ENCODE measurements at regions not wholly inside any gene's neighbourhood (a gene's known extent, or its start where the extent isn't known, plus 50 kb on each side); places are given as distances from the start of the nearest gene placed in this dataset.

GRCh38 chr6:87806635-87807034, 104.6 kb upstream of the AKIRIN2 start:
- DNase-seq (ENCODE audit: low read depth), result no peak

- no peak for DNase-seq (ENCODE audit: low read depth)
Observed at GRCh38 chr6:87806099-87806498, 104.1 kb upstream of the AKIRIN2 start.

- DNase-seq (ENCODE audit: low read depth), result no peak
Observed at GRCh38 chr6:87803791-87804190, 101.8 kb upstream of the AKIRIN2 start.

GRCh38 chr6:87799651-87800050, 97.6 kb upstream of the AKIRIN2 start:
- no peak for DNase-seq (ENCODE audit: low read depth)

- DNase-seq (ENCODE audit: low read depth), result no peak
Observed at GRCh38 chr6:87798393-87799278, 96.6 kb upstream of the AKIRIN2 start.

GRCh38 chr6:87794922-87795885, 93.2 kb upstream of the AKIRIN2 start:
- DNase-seq (ENCODE audit: low read depth), result no peak

GRCh38 chr6:87793315-87793714, 91.3 kb upstream of the AKIRIN2 start:
- no peak for DNase-seq (ENCODE audit: low read depth)

- DNase-seq (ENCODE audit: low read depth), result no peak
Observed at GRCh38 chr6:87791982-87792381, 89.9 kb upstream of the AKIRIN2 start.

GRCh38 chr6:87791485-87791884, 89.5 kb upstream of the AKIRIN2 start:
- DNase-seq (ENCODE audit: low read depth), result no peak

- DNase-seq (ENCODE audit: low read depth), result no peak
Observed at GRCh38 chr6:87791029-87791428, 89.0 kb upstream of the AKIRIN2 start.

- no peak for DNase-seq (ENCODE audit: low read depth)
Observed at GRCh38 chr6:87789900-87790290, 87.9 kb upstream of the AKIRIN2 start.

GRCh38 chr6:87789198-87789899, 87.3 kb upstream of the AKIRIN2 start:
- DNase-seq (ENCODE audit: low read depth), result no peak

- DNase-seq (ENCODE audit: low read depth), result no peak
Observed at GRCh38 chr6:87788141-87788540, 86.1 kb upstream of the AKIRIN2 start.

- DNase-seq (ENCODE audit: low read depth), result no peak
Observed at GRCh38 chr6:87785229-87785862, 83.3 kb upstream of the AKIRIN2 start.

GRCh38 chr6:87784690-87785089, 82.7 kb upstream of the AKIRIN2 start:
- DNase-seq (ENCODE audit: low read depth), result no peak

GRCh38 chr6:87784051-87784450, 82.0 kb upstream of the AKIRIN2 start:
- no peak for DNase-seq (ENCODE audit: low read depth)

- no peak for DNase-seq (ENCODE audit: low read depth)
Observed at GRCh38 chr6:87779542-87779941, 77.5 kb upstream of the AKIRIN2 start.

- DNase-seq (ENCODE audit: low read depth), result no peak
Observed at GRCh38 chr6:87772597-87773530, 70.8 kb upstream of the AKIRIN2 start.

GRCh38 chr6:87767478-87767877, 65.4 kb upstream of the AKIRIN2 start:
- DNase-seq (ENCODE audit: low read depth), result no peak

- no peak for DNase-seq (ENCODE audit: low read depth)
Observed at GRCh38 chr6:87766211-87766610, 64.2 kb upstream of the AKIRIN2 start.

GRCh38 chr6:87763901-87764300, 61.9 kb upstream of the AKIRIN2 start:
- DNase-seq (ENCODE audit: low read depth), result no peak

Measured in non-pigmented ciliary epithelial cell (primary cell).